Stimulated activated naive CD8-positive, alpha-beta T cell treated with anti-CD3 and anti-CD28 coated beads, Interleukin-15, Interleukin-2, amounts not matched to agents 100 U/mL and 50 U/mL, for 24 hours (primary cell): ENCODE measurements at regions not wholly inside any gene's neighbourhood (a gene's known extent, or its start where the extent isn't known, plus 50 kb on each side); places are given as distances from the start of the nearest gene placed in this dataset.

ENCODE experiments used
- ATAC-seq: fragments of 150-1000 bp; cut with Tn5 transposase; one replicate; pipeline ENCODE4 v1.10.0; 2021
- DNase-seq: peaks from one replicate; pipeline ENCODE4 v3.0.0; 2021

DNA sequence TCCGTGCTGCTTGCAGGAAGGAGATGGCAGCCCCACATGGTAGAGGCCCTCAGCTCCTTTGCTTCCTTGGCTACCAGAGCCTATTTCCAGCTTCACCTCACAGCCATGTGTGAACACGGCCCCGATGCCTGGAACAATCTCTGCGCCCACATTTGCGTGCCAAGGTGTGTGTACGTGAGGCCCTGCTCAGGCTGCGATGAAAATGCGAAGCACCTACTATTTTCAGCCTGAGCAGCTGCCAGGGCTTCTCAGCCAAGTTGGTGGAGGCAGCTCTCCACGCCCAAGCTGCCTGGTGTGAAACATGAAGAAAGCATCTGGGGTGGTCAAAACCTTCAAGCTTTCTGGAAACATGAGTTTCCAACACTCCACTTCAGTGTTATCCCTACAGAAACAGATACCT is 177.8 kb upstream of the EGLN3 start:
- ATAC-seq, result no peak
- no peak for DNase-seq

DNA sequence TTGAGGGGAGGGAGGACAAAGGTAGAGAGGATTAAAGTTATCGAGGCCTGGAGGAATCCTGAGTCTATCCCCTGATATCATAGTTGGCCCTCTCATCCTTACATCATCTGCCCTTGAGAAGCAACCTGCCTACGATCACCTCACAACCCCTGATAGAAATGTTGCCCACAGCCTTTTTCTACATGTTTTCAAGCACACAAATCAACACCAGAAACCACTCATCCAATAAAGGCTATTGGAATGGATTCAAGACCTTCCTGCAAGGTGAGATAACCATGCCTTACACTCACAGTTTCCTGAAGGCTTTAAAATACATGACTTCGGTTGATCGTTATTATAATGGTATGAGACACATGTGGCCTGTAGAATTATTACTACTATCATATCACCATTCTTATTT is 175.7 kb upstream of the EGLN3 start:
- DNase-seq (no peak), ATAC-seq (no peak)

DNA sequence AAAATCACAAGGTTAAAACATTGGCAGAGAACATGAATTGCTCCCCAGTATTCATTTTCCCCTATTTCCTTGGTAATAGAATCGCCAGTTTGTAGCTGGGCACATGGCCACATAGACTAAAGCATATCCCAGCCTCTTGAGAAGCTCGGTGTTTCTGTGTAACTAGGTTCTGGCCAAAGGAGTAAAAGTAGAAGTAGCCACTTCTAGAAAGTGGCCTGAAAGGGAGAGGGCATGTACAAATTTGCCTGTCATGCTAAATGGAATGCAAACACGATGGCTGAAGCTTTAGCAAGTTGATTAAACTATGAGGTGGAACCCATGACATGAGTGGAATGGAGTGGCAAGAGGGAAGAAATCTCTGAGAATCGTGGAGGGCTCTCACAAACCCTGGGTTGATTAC is 173.7 kb upstream of the EGLN3 start:
- ATAC-seq, result no peak

DNA sequence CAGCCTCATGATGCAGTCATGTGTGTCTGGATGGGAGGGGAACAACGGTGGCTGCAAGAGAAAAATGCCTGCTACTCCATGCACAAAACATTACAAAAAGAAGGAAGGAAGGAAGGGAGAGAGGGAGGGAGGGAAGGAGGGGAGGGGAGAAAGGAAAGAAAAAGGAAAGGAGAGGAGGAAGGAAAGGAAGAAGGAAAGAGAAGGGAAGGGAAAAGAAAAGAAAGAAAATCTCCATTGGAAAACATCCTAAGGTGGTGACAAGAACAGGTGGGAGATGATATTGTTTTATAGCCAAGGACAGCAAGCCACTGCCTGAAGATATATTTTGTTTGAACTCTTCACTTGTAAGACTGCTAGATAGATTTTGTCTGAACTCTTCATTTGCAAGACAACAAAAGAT is 171.8 kb upstream of the EGLN3 start:
- ATAC-seq (no peak), DNase-seq (no peak)

More for the DNA sequence above, 173.7 kb upstream of the EGLN3 start:
- DNase-seq, result no peak

DNA sequence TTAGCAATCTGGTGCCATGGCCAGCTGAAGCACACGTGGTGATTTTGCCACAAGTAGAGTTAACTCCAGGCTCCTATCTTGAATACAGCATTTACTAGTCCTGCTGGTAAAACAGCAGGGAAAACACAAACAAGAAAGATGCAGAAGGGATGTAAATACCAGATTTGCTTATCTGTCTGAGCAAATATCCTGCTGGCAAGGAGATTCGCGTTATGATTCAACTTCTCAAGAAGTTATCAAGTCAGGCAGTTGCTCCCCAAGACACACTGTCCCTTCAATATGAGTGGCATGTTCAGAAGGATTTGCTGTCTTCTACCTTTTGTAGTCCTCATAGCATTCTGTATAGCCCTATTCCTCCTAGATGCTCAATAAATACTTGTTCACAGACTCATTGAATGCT is 171.2 kb upstream of the EGLN3 start:
- DNase-seq, result no peak
- ATAC-seq, result no peak

DNA sequence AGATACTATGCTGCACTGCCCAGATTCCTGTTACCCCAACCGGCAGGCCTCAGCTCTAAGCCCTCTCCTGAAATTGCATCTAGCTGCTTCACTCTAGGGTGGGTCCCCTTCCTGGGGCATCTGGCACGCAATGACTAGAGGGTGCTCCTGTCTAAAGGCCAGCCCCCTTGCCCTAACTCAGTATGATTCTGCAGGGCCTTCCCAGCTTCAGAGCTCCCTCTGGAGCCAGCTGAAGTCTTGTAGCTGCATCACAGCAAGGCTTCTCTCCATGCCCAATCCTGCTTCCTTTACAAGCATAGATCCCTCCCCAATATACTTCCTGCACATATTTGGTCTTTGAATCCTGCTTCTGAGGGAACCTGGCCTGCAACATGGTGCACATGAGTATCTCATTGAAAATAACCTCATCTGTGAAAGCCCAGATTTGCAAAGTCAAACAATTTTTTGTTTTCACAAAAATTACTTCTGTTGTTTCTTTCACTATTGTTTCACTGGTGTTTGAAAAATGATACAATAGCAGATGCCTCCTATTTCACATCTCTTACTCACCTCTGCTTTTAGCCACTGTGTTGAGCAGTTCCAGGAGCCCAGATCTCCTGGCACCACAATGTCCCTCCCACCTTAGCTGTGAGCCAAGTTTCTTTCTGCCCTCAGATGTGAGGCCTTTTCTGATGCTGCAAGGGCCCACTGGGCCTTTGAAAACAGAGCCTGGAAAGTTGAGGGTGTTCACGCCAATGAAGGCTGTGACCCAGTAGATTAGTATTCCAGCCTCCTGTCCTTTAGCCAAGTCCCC is 169.5 kb upstream of the EGLN3 start:
- ATAC-seq, result no peak
- DNase-seq, result no peak

DNA sequence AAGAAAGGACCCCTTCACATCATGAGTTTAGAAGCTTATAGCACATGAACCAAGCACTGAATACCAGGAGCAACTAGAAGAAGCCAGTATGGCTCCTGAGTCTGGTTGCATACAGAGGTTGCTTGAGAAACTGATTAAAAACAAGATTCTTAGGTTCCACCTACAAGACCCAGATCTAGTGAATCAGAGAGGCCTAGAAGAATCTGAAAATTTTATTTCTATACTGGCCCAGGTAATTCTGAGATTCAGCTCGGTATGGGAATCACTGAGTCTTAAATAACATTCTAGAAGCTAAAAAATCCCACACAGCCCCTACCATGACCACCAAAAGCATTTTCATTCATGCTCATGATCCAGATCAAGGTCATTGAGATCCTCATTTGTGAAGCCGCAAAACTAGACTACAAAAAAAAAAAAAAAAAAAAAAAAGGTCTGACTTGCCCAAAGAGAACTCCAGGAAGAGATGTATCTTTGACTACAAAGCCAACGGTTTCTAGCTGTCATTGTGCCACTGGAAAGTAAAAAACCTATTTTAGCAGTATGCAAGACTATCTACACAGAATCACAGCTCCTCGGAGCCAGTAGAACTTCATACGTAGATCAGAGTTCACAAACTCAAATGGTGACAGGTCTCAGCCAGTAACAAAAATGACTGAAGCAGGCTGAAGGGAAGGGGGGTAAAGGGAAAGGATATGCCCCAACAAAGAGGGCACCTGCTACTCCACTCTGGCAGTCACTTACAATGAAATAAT is 168.4 kb upstream of the EGLN3 start:
- ATAC-seq (no peak), DNase-seq (no peak)

DNA sequence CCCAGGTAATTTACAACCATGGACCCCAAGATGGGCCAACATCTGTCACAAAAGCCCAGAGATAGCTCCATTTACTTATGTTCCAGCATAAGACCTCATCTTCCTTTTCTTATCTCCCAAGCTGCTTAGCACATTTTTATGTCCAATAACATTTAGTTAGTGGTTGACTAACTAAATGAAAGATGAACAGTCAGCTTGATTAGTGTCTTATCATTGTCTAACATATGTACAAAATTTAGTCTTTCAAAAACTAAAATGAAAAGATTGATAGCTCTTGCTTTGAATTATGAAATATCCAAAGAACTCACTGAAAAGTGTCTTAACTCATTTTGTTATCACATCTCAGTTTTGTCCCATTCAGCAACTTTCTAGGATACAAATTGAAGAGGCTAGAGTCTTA is 163.1 kb upstream of the EGLN3 start:
- no peak for DNase-seq
- ATAC-seq, result no peak

DNA sequence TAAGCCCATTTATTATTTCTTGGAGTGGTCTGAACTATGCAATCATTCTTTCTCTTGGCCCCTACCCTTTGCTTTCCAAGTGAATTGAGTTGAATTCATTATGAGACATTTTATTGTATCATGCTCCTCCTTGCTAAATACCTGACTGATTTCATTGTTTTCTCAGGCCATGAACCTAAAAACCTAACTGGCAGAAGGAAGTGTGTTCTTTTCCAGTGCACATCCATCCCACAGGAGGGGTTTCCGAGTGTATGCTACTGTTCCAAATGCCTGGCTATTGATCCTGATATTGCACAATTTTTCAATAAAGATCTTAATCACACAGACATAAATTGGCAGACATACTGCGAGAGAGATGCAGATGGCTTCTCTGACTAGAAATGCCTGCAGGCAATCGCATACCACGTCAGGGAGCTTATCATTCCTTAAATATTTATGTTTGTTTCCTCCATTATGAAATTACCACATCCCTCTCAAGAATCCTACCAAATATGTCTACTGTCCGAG is 162.2 kb upstream of the EGLN3 start:
- ATAC-seq, result no peak
- DNase-seq, result no peak

DNA sequence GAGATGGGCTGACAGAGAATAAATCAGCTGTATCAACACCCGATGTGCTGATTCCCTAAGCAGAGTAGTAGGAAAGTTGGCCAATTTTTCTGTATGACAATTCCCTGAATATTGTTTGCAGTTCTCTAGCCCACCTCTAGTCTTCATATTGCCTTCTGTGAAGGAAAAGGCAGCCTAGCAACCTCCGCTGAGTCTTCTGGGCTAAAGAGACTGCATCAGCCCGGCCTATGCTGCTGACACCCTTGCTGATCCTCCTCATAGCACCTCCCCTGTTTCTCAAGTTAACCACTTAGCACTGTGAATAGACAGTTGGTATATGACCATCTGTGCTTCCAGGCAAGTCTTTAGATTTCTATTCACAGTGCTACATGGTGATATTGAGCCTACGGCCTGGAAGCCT is 161.1 kb upstream of the EGLN3 start:
- no peak for DNase-seq
- ATAC-seq, result no peak

DNA sequence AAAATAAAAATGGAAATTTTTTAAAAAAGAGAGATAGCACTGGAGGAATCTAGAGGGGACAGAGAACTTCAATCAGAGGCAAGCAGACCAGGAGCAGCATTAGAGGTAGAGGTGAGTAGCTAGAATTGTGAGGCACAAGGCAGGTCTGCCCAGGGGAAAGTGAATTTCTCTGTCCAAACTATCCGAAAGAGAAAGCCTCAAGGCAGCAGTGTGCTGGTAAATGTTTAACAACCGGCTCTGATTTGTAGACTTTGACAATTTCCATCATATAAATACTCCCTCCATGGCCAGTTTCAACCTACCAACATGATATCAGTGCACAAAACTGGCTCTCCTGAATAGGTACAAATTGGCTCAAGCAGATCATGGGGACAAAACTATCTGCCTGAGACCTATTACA is 160.6 kb upstream of the EGLN3 start:
- no peak for ATAC-seq

DNA sequence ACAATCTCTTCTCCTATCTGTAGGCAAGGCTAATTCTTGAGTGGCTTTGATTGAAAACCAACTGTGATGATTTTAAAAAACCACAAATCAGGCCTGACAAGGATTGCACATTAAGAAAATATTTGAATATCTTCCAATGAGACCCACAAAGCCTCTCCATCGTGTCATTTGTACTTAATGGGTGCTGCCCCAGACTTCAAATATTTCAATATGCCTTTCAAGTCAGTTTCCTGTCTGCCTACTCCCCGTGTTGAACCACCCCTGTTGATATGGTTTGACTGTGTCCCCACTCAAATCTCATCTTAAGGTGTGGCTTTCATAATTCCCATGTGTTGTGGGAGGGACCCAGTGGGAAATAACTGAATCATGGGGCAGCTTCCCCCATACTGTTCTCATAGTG is 159.7 kb upstream of the EGLN3 start:
- ATAC-seq (no peak), DNase-seq (no peak)

More for the DNA sequence above, 160.6 kb upstream of the EGLN3 start:
- DNase-seq, result no peak

DNA sequence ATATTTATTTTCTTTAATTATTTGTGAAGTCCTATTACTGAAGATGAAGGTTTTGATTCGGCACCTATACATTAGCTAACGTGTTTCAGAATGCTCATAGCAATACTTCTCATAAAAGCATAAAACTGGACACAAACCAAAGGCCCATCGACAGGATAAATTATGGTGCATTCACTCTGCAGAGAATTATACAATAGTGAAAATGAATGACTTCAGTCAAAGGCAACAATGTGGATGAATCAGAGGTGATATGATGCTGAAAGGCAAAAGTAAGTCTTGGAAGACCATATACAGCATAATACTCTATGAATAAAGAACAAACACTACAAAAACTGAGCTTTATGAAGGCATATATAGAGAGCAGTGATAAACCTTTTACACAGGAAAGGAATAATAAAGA is 156.6 kb upstream of the EGLN3 start:
- DNase-seq, result no peak

DNA sequence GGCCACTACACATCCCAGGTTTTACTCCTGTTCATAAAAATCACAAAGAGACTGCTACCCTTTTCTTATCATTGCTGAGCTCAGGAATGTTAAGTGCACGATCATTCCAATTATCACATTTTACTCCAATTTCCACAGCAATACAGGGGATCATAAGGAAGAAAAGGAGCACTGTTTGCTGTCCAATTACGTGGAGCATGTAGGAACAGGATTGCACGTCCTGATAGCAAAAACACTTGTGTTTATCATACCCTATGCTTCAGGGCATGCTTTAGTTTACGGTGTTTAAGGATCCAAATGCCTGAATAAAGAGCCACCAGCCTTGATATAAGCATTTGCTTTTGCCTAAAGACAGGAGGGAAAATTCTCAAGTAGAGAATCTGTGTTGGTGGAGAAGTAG is 155.4 kb upstream of the EGLN3 start:
- no peak for ATAC-seq

More for the DNA sequence above, 156.6 kb upstream of the EGLN3 start:
- no peak for ATAC-seq

DNA sequence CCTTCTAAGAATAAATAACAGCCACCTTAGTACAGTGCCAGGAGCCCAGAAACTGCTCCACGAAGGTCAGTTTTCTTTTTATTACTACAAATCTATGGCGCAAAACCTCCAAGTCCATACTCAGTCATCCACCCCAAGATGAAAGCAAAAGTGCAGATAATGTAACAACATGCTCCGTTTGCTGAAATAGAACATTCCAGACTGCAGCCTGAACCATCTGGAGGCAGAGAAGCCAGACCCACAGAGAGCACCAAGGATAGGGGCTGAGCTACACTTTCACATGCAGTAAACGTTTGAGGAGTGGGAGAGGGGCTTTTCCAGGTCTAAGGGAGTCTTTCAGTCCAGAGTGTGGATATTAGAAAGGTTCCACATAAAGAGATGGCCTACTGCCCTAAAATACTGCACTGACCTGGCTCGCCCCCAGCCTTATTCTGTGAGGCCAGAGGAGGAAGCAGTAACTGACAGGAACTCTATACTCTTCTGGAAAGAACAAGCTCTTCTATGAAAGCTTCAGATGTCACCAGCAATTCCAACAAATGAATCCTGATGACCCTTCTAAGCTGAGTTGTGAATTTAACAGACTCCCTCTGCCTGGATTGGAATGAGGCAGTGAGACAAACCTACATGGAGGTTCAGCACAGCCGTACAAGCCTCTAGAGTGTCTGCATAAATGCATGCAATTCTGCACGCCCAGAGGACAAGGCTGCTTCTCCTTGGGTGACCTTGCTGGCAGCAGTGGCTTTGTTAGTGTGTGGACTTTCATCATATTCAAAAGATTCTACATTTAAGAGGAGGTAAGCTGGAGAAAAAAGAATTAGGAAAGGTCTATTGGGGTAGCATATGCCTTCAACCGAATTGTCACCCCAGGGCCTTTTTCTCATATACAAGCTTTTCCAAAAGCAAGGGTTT is 153.9 kb upstream of the EGLN3 start:
- ATAC-seq (no peak), DNase-seq (no peak)

More for the DNA sequence above, 155.4 kb upstream of the EGLN3 start:
- no peak for DNase-seq

DNA sequence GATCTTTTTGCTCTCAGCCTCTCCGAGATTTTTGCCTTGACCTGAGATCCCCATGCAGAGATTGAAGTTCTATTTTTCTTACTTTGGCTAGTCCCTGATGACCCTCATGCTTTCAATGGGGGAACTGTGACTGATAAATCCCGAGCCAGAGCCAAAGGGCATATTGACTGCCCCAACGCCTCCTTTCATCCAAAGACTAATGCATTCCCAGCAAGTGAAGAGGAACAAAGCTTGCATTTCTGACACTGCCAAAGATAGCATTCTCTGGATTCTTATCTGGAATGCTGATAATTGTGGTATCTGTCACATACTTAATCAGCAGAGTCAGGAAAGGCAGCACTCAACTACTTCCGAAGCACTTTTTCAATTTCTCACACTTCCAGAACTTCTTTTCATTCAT is 152.3 kb upstream of the EGLN3 start:
- no peak for ATAC-seq
- DNase-seq, result no peak

DNA sequence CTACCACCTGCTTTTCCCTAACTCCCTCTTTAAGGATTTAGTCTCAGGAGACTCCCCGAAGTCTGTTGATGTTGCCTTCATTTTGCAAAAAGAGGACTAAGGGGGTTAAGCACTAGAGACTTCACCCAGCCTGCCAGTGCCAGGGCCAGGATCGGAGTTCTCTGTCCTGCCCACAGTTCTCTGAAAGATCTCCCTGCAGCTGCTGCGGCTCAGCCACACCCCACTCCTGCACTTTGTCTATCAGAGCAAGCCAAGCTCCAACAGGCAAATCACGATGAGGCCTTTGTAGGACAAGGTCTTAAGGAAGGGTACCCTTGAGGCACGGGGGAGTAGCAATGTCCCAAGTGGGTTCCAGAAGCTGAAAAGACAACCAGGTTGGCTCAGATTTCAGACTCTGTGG is 148.8 kb upstream of the EGLN3 start:
- DNase-seq (no peak), ATAC-seq (no peak)

DNA sequence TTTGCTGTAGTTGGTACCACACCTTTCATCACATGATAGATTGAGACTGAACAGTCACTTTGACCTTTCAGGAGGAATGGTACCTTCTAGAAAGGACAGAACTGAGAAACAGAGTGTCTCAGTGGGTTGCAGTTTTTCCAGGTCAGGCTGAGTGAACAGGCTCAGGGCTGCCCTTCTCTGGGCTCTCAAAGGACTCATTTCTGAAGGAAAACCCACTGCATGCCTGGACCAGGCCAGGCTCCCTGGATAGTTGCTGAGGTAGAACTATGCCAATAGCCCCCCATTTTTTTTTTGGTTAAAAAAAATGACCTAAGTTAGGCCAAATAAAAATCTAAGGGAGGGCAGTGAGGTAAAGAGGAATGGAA is 148.1 kb upstream of the EGLN3 start:
- DNase-seq, result no peak
- no peak for ATAC-seq

DNA sequence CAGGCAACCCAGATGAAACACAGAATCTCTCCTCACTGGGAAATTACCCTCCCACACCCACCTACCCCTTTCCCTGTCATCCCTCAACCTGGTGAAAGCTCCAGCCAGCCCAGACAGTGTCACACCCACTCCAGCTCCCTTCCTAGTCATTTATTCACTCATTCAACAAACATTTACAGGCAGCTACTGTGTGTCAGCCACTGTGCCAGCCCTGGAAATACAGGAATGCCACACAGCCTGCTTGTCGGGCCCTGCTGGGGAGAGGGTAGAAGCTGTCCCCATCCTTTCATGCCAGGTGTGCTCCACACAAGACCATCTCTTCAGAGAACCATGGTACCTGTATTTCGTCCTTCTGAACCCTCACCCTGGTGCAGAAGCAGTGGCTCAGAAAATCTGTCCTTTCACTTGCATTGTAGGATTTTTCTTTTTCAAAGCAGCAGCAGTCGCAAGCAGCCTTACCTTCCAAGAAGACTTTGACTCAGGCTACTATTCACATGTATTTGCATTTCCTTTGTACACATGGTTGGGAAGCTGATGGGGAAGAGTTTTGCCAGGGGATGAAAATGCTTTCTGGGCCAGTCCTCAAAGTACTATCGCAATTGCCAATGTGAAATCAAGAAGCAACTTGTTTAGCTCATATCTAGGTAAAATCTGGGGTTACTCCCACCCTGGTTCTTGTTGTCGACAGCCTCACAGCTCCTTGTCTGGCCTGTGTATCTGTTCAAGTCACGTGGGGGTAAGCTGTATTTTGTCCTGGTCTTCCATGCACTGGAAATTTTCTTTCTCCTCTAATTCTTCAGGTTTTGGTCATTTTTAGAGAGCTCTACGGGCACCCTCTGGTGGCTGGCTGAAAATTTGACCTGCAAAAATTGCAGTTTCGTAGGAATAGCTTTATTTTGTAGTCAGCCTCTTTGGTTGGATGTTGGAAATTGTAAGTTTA is 147.4 kb upstream of the EGLN3 start:
- peak; percentile 14 for DNase-seq
- ATAC-seq, result no peak

DNA sequence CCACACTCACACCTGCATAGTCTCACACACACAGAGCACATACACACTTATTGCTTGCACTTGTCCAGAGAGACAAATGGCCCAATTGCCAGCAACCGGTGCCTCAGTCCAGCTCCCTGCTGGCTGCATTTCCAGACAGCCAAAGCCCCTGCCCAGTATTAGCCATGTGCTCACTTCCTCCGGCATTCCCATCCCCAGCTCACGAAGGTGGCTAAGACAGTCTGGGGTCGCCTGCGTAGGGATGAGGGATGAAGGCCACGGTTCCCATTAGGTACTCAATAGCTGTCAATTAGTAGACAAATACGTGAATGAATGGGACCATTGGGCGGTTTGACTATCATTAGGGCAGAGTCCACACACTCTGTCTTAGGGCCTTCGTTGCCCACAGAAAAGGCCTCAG is 146.8 kb upstream of the EGLN3 start:
- no peak for ATAC-seq
- DNase-seq, result no peak

DNA sequence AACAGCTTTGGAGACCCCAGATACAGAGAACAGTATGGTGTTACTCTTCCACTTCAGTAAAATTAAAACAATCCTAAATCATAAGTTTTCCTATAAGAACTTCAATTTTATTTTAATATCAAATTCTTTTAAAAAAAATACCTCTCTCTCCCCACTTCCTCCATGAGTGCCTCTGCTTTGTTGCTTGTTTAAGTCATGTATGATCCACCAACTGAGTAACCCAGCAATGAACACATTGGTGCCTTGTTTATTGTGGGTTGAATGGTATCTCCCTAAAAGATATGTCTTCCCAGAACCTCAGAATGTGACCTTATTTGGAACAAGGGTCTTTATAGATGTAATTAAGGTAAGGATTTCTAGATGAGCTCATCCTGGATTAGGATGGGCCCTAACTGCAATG is 143.5 kb upstream of the EGLN3 start:
- no peak for ATAC-seq

More for the DNA sequence above, 143.5 kb upstream of the EGLN3 start:
- DNase-seq, result no peak
